Small intestine (tissue), 7 donors: ENCODE measurements at regions not wholly inside any gene's neighbourhood (a gene's known extent, or its start where the extent isn't known, plus 50 kb on each side); places are given as distances from the start of the nearest gene placed in this dataset.

Experiments used
- DNase-seq, 2 donors: peaks; one replicate each; pipeline versions ENCODE4 v3.0.0 to v3.0.0-alpha.2; 2013
- FAIRE-seq: peaks from 2 replicates; lab custom pipeline; 2012; peaks lifted over from hg19 to GRCh38; lab: Jason Lieb, UNC
- H3K27ac ChIP-seq, 3 donors: one replicate each; pipeline ENCODE4 v1.5.1; 2013; ENCODE audit warnings: low read length in 2 of 3, mild to moderate bottlenecking in 2 of 3, control low read depth in 1 of 3, inconsistent platforms in 1 of 3, low read depth in 1 of 3, moderate library complexity in 1 of 3
- H3K27me3 ChIP-seq, 3 donors: one replicate each; pipeline ENCODE4 v1.6.1; 2013; ENCODE audit warnings: low read length in 3 of 3, inconsistent platforms in 1 of 3; ENCODE audit not compliant: control insufficient read depth in 3 of 3, insufficient read depth in 3 of 3
- H3K36me3 ChIP-seq, 3 donors: one replicate each; pipeline ENCODE4 v1.6.1; 2013; ENCODE audit warnings: low read length in 3 of 3, inconsistent platforms in 1 of 3, low read depth in 1 of 3, mild to moderate bottlenecking in 1 of 3, moderate library complexity in 1 of 3; ENCODE audit not compliant: control insufficient read depth in 3 of 3, insufficient read depth in 2 of 3
- H3K4me1 ChIP-seq, 3 donors: one replicate each; pipeline ENCODE4 v1.6.1; 2013; ENCODE audit warnings: low read length in 2 of 3, inconsistent platforms in 1 of 3, low read depth in 1 of 3, mild to moderate bottlenecking in 1 of 3, moderate library complexity in 1 of 3; ENCODE audit not compliant: control insufficient read depth in 3 of 3, insufficient read depth in 2 of 3
- H3K4me3 ChIP-seq, 3 donors: one replicate each; pipeline ENCODE4 v1.5.1; 2013; ENCODE audit warnings: low read length in 3 of 3, control low read depth in 1 of 3, inconsistent platforms in 1 of 3, low read depth in 1 of 3, mild to moderate bottlenecking in 1 of 3, moderate library complexity in 1 of 3
- H3K9me3 ChIP-seq, 2 donors: one replicate each; pipeline ENCODE4 v1.6.1; 2013; ENCODE audit warnings: low read depth in 1 of 2, low read length in 1 of 2; ENCODE audit not compliant: control insufficient read depth in 2 of 2, insufficient read depth in 1 of 2
- WGBS, 3 donors: extraction: QIAGEN DNeasy Blood & Tissue Kit; methylation state at CpG; one replicate each; pipeline ENCODE4 v1.1.7; 2013; 5-methylcytosine and 5-hydroxymethylcytosine counted together
- donor health status: healthy with polysubstance abuse.
- donor health status: control.
- donor health status: control.
- donor health status: Bipolar disorder and iron deficiency.
- donor health status: healthy.

GRCh38 chr4:187366530-187366929 is 629.0 kb upstream of the ZFP42 start:
- no peaks in the 10 kb centered on the region for H3K36me3 ChIP-seq
- DNase-seq = no peak
- no peak overlapping the region for H3K27ac ChIP-seq
- no peak for FAIRE-seq
- WGBS, 3 donors = 68% methylated on average over 3 of the region's 3 CpGs
- H3K4me1 ChIP-seq = no peaks in the 10 kb centered on the region
- no peak overlapping the region for H3K4me3 ChIP-seq
- no peaks in the 10 kb centered on the region for H3K9me3 ChIP-seq
- H3K27me3 ChIP-seq = no peaks in the 10 kb centered on the region

GRCh38 chr4:187370918-187371317 is 624.7 kb upstream of the ZFP42 start:
- Histone ChIP-seq H3K27ac (no peak overlapping the region), H3K36me3 (no peaks in the 10 kb centered on the region), H3K4me3 (no peak overlapping the region), H3K9me3 (no peaks in the 10 kb centered on the region), H3K27me3 (no peaks in the 10 kb centered on the region), H3K4me1 (no peaks in the 10 kb centered on the region)
- FAIRE-seq (no peak), DNase-seq (no peak)

- H3K9me3 ChIP-seq = peaks cover 0 to 17% of the 10 kb centered on the region in 2 donors
- H3K27me3 ChIP-seq = no peaks in the 10 kb centered on the region
- FAIRE-seq = no peak
- H3K36me3 ChIP-seq = no peaks in the 10 kb centered on the region
- H3K4me3 ChIP-seq = no peak overlapping the region
- DNase-seq = no peak
- WGBS, 3 donors = 72 to 87% (median 84%) methylated on average over 3 of the region's 3 CpGs
- H3K27ac ChIP-seq = no peak overlapping the region
- H3K4me1 ChIP-seq = no peaks in the 10 kb centered on the region
Observed at GRCh38 chr4:187378441-187378840, 617.1 kb upstream of the ZFP42 start.

DNA sequence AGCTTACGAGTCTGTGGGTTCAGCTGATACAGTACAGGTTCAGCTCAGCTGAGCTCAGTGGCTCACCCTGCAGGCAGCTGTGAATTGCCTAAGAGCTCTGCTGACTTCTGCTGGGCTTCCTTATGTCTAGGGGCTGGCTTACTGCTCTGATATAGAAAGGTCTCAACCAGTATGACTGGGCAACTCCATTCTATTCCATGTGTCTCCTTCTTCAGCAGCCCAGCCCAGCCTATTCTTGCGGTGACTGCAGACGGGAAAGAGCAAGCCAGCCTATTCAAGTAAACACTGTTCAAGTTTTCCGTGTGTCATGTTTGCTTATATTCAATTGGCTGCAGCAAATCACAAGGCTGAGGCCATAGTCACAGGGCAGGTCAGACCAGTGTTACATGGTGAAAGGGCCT is 615.4 kb upstream of the ZFP42 start:
- FAIRE-seq (no peak), DNase-seq (peak in 1 of 2 donors; percentile 29)
- H3K27ac ChIP-seq = no peak overlapping the region
- no peak overlapping the region for H3K4me3 ChIP-seq
- WGBS, 3 donors = 52 to 72% (median 61%) methylated on average over 4 of the region's 4 CpGs
- H3K36me3 ChIP-seq = no peaks in the 10 kb centered on the region
- no peaks in the 10 kb centered on the region for H3K4me1 ChIP-seq
- no peaks in the 10 kb centered on the region for H3K27me3 ChIP-seq
- H3K9me3 ChIP-seq = peaks cover 0 to 17% of the 10 kb centered on the region in 2 donors

- no peaks in the 10 kb centered on the region for H3K36me3 ChIP-seq
- DNase-seq (no peak), FAIRE-seq (no peak)
- H3K9me3 ChIP-seq = peaks cover 0 to 9% of the 10 kb centered on the region in 2 donors
- H3K27ac ChIP-seq = no peak overlapping the region
- H3K27me3 ChIP-seq = no peaks in the 10 kb centered on the region
- no peak overlapping the region for H3K4me3 ChIP-seq
- H3K4me1 ChIP-seq = no peaks in the 10 kb centered on the region
Observed at GRCh38 chr4:187383181-187383580, 612.4 kb upstream of the ZFP42 start.

DNA sequence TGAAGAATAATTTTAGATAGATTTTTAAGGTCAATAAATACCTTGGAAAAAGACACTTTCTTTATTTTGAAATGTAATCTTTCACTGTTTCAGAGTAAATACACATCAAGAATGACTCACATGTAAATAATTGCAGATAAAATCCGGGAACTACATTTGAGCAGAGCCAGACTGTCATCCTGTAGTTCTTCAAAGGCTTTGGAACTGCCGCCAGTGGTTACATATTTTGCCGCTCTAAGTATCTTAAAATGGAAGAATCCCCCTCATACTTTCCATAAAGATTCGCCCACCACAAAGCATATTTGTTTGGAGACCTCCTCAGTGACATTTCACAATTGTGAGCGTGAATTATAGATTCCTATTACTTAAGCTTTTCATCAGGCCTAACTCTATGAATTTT is 607.8 kb upstream of the ZFP42 start:
- no peaks in the 10 kb centered on the region for H3K4me1 ChIP-seq
- no peaks in the 10 kb centered on the region for H3K36me3 ChIP-seq
- no peak for DNase-seq
- no peak overlapping the region for H3K4me3 ChIP-seq
- 57 to 66% (median 63%) methylated on average over 5 of the region's 5 CpGs for WGBS, 3 donors
- H3K27me3 ChIP-seq = no peaks in the 10 kb centered on the region
- H3K27ac ChIP-seq = no peak overlapping the region
- H3K9me3 ChIP-seq = no peaks in the 10 kb centered on the region
- FAIRE-seq = no peak

- no peak overlapping the region for H3K4me3 ChIP-seq
- DNase-seq = no peak
- no peaks in the 10 kb centered on the region for H3K36me3 ChIP-seq
- H3K27me3 ChIP-seq = no peaks in the 10 kb centered on the region
- H3K4me1 ChIP-seq = no peaks in the 10 kb centered on the region
- H3K9me3 ChIP-seq = no peaks in the 10 kb centered on the region
- 70 to 76% (median 73%) methylated on average over 4 of the region's 4 CpGs for WGBS, 3 donors
- H3K27ac ChIP-seq = no peak overlapping the region
- FAIRE-seq = no peak
Observed at GRCh38 chr4:187389420-187389819, 606.2 kb upstream of the ZFP42 start.

- Histone ChIP-seq H3K4me3 (no peak overlapping the region), H3K9me3 (no peaks in the 10 kb centered on the region), H3K27me3 (no peaks in the 10 kb centered on the region), H3K36me3 (no peaks in the 10 kb centered on the region), H3K27ac (no peak overlapping the region), H3K4me1 (no peaks in the 10 kb centered on the region)
- DNase-seq (no peak), FAIRE-seq (no peak)
- 83 to 96% (median 83%) methylated on average over 1 of the region's 1 CpG for WGBS, 3 donors
Observed at GRCh38 chr4:187390646-187391045, 604.9 kb upstream of the ZFP42 start.

DNA sequence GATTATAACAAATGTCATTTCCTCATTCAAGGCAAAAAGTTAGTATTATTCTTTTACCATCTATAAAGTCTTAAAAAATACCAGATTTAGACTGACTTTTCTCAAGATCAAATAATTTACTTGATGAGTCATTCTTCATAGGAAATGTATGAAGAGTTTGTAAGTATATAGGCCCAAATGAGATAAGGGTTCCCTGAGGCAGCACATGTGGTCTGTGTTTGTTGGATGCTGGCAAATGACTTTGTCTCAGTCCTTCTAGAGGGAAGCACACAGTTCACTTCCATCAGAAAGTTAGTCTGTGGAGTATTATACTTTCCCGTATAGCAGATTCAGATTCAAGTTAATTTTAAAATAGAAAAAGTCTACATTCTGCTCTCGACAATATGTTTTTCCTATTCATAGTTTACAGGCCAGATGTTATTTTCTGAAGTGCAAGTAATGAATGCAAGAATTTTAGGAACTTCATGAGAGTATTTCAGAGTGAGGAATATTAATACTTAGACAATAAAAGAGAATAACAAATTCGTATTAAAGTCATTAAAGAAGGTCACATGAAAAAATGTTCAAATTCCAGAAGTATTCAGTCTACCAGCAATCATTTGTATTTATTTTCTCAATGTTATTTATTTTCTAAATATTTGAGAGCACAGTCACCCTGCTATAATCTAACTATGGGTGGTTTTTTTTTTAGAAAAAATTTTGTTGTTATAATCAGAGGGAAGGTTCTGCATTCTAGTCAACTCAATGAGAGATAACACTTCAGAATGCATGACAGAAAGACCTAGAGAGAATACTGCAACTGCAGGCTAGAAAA is 601.8 kb upstream of the ZFP42 start:
- DNase-seq = no peak
- H3K27ac ChIP-seq = no peak overlapping the region

More for the DNA sequence above, 601.8 kb upstream of the ZFP42 start:
- no peaks in the 10 kb centered on the region for H3K27me3 ChIP-seq
- 64 to 74% (median 64%) methylated on average over 3 of the region's 3 CpGs for WGBS, 3 donors
- no peaks in the 10 kb centered on the region for H3K9me3 ChIP-seq
- no peaks in the 10 kb centered on the region for H3K4me1 ChIP-seq
- no peak overlapping the region for H3K4me3 ChIP-seq
- no peak for FAIRE-seq
- H3K36me3 ChIP-seq = no peaks in the 10 kb centered on the region
